Right lobe of liver (tissue), 4 donors: ENCODE measurements at regions not wholly inside any gene's neighbourhood (a gene's known extent, or its start where the extent isn't known, plus 50 kb on each side); places are given as distances from the start of the nearest gene placed in this dataset.

ENCODE experiments used
- POLR2A ChIP-seq: fragments of 450-650 bp; IDR thresholded peaks from one replicate; pipeline ENCODE4 v1.6.1; 2017; ENCODE audit warnings: antibody characterized with exemption, mild to moderate bottlenecking
- TF ChIP-seq, protein P1 (sequence below), 4 donors: fragments of 200-600 bp in 3 of 4; fragments of 450-650 bp in 1 of 4; IDR thresholded peaks; one replicate each; pipeline versions ENCODE4 v1.5.1 to v1.8.0; 2016 to 2022; ENCODE audit warnings: antibody characterized with exemption in 4 of 4, mild to moderate bottlenecking in 2 of 4
- donor health status: DM: no; HTN: no; CAD: no.
- donor health status: DM: no; HTN: no; CAD: no.
- donor health status: DM: no; HTN: yes; CAD: no.

GRCh38 chr7:46607176-46607575, 686.1 kb upstream of the IGFBP3 start:
- TF ChIP-seq, protein P1, sequence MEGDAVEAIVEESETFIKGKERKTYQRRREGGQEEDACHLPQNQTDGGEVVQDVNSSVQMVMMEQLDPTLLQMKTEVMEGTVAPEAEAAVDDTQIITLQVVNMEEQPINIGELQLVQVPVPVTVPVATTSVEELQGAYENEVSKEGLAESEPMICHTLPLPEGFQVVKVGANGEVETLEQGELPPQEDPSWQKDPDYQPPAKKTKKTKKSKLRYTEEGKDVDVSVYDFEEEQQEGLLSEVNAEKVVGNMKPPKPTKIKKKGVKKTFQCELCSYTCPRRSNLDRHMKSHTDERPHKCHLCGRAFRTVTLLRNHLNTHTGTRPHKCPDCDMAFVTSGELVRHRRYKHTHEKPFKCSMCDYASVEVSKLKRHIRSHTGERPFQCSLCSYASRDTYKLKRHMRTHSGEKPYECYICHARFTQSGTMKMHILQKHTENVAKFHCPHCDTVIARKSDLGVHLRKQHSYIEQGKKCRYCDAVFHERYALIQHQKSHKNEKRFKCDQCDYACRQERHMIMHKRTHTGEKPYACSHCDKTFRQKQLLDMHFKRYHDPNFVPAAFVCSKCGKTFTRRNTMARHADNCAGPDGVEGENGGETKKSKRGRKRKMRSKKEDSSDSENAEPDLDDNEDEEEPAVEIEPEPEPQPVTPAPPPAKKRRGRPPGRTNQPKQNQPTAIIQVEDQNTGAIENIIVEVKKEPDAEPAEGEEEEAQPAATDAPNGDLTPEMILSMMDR (IDR thresholded peaks at IDR 0.05): no peak
- TF ChIP-seq POLR2A: no peak
